C4-2B (cell line): ENCODE measurements at regions not wholly inside any gene's neighbourhood (a gene's known extent, or its start where the extent isn't known, plus 50 kb on each side); places are given as distances from the start of the nearest gene placed in this dataset.

Experiments
- ZFX ChIP-seq: fragments of 450-650 bp; IDR thresholded peaks from 2 replicates; pipeline ENCODE4 v1.6.1; 2017
- TF ChIP-seq, protein P1 (sequence below): fragments of 450-650 bp; conservative IDR thresholded peaks from 2 replicates; pipeline ENCODE4 v1.5.1; 2017; ENCODE audit warnings: mild to moderate bottlenecking

DNA sequence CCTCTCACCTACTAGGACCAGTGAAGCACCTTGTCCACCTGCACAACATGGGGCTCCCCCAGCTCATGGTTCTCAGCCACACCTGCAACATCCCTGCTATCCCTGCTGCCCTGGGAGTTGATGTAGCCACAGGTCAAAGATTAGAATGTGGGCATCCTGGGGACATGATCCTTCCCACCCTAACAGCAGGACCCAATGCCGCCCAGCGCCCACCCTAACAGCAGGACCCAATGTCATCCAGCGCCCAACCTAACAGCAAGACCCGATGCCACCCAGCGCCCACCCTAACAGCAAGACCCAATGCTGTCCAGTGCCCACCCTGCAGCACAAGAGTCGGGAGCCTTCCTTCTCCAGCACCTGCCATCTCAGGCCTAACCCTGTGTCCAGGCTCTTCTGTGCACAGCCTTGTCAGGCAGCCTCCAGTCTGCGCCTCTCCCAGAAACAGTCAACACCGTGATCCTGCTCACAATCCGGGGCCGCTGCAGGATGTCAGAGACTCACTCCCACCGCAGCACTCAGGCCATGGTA is 237.3 kb upstream of the SALL3 start:
- TF ChIP-seq, protein P1, sequence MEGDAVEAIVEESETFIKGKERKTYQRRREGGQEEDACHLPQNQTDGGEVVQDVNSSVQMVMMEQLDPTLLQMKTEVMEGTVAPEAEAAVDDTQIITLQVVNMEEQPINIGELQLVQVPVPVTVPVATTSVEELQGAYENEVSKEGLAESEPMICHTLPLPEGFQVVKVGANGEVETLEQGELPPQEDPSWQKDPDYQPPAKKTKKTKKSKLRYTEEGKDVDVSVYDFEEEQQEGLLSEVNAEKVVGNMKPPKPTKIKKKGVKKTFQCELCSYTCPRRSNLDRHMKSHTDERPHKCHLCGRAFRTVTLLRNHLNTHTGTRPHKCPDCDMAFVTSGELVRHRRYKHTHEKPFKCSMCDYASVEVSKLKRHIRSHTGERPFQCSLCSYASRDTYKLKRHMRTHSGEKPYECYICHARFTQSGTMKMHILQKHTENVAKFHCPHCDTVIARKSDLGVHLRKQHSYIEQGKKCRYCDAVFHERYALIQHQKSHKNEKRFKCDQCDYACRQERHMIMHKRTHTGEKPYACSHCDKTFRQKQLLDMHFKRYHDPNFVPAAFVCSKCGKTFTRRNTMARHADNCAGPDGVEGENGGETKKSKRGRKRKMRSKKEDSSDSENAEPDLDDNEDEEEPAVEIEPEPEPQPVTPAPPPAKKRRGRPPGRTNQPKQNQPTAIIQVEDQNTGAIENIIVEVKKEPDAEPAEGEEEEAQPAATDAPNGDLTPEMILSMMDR: no peak
- TF ChIP-seq ZFX: no peak
